ENCODE measurements at regions not wholly inside any gene's neighbourhood (a gene's known extent, or its start where the extent isn't known, plus 50 kb on each side); places are given as distances from the start of the nearest gene placed in this dataset.

DNA sequence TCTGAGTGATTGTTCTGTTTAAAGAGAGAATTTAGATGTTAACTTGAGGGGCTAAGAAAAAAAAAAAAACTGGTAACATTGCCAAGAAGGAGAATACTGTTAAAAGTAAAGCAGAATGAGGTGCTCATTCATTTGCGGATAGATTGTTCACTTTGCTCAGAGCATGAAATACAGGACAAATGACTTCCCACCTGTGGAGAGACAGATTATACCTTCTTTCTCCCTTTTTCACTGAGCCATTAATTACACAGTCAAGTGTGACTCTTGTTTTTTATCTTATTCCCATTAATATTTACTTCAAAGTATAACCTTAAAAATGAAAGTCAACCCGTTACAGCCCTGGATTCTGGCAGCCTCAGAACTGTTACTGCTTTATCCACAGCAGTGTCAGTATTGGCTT lies 264.5 kb downstream of the TAF11L14 start:
- H3K4me1 ChIP-seq: no peaks in the 10 kb centered on the region
- no peaks in the 10 kb centered on the region for H3K9me3 ChIP-seq
- no peak for DNase-seq (ENCODE audit: low spot score in 2 of 2)
- no peaks in the 10 kb centered on the region for H3K27me3 ChIP-seq
- TF ChIP-seq, protein P1, sequence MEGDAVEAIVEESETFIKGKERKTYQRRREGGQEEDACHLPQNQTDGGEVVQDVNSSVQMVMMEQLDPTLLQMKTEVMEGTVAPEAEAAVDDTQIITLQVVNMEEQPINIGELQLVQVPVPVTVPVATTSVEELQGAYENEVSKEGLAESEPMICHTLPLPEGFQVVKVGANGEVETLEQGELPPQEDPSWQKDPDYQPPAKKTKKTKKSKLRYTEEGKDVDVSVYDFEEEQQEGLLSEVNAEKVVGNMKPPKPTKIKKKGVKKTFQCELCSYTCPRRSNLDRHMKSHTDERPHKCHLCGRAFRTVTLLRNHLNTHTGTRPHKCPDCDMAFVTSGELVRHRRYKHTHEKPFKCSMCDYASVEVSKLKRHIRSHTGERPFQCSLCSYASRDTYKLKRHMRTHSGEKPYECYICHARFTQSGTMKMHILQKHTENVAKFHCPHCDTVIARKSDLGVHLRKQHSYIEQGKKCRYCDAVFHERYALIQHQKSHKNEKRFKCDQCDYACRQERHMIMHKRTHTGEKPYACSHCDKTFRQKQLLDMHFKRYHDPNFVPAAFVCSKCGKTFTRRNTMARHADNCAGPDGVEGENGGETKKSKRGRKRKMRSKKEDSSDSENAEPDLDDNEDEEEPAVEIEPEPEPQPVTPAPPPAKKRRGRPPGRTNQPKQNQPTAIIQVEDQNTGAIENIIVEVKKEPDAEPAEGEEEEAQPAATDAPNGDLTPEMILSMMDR (IDR thresholded peaks at IDR 0.05): no peak
- no peak for TF ChIP-seq POLR2A (IDR thresholded peaks at IDR 0.05)
- TF ChIP-seq POLR2AphosphoS5 (IDR thresholded peaks at IDR 0.05): no peak
- H3K36me3 ChIP-seq: no peaks in the 10 kb centered on the region
- H3K27ac ChIP-seq: no peak overlapping the region
- no peak overlapping the region for H3K4me3 ChIP-seq
- intact Hi-C loops (cut with DNase I; ENCODE audit: low total_unique reads): no loop called here

DNA sequence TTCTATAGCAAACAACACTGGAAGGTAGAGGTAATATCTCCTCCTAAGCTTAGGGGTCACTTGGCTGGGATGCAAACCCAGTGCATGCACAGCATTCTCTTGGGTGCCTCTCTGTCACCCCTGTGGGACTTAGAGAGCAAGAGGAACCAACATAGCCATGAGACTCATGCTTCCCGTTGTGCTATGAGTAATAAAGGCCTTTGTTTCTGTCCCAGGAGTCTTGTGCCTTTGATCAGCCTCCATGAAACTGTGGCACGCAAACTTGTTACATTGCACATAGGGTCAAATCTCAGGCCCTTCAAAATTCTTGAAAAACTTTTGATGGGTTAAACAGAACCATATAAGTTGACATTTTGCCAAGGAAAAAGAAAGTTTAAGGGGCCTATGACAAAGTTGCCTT lies 272.8 kb downstream of the TAF11L14 start:
- intact Hi-C loops (cut with DNase I; ENCODE audit: low total_unique reads): no loop called here

DNA sequence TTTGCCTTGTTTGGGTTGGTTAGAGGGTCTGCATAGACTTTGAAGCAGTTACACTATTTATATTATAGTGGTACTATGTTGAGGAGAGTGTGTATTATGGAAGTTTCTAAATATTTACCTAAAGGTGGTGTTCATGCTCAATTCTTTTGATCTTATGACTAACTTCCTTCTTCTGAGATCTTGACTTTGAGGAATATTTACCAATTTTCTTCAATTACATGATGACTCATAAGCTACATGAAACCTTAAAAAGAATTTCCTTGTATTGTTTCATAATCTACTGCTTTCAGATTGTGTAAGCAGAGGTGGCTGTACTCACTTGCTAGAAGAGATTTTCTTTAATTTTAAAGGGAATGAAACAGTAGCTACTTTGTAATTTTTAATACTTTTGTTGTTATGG lies 276.1 kb downstream of the TAF11L14 start:
- TF ChIP-seq, protein P1 (IDR thresholded peaks at IDR 0.05): no peak
- no peak for TF ChIP-seq POLR2A (IDR thresholded peaks at IDR 0.05)
- no peak for TF ChIP-seq POLR2AphosphoS5 (IDR thresholded peaks at IDR 0.05)
- Histone ChIP-seq H3K27ac (no peak overlapping the region), H3K36me3 (no peaks in the 10 kb centered on the region), H3K4me1 (no peaks in the 10 kb centered on the region), H3K9me3 (no peaks in the 10 kb centered on the region), H3K27me3 (no peaks in the 10 kb centered on the region), H3K4me3 (no peak overlapping the region)
- no peak for DNase-seq (ENCODE audit: low spot score in 2 of 2)
- intact Hi-C loops (cut with DNase I; ENCODE audit: low total_unique reads): no loop called here

More for the DNA sequence above, 272.8 kb downstream of the TAF11L14 start:
- Histone ChIP-seq H3K27me3 (no peaks in the 10 kb centered on the region), H3K36me3 (no peaks in the 10 kb centered on the region), H3K4me3 (no peak overlapping the region), H3K27ac (no peak overlapping the region), H3K9me3 (no peaks in the 10 kb centered on the region), H3K4me1 (no peaks in the 10 kb centered on the region)
- no peak for DNase-seq (ENCODE audit: low spot score in 2 of 2)
- TF ChIP-seq, protein P1 (IDR thresholded peaks at IDR 0.05): no peak
- TF ChIP-seq POLR2AphosphoS5 (IDR thresholded peaks at IDR 0.05): no peak
- TF ChIP-seq POLR2A (IDR thresholded peaks at IDR 0.05): no peak

DNA sequence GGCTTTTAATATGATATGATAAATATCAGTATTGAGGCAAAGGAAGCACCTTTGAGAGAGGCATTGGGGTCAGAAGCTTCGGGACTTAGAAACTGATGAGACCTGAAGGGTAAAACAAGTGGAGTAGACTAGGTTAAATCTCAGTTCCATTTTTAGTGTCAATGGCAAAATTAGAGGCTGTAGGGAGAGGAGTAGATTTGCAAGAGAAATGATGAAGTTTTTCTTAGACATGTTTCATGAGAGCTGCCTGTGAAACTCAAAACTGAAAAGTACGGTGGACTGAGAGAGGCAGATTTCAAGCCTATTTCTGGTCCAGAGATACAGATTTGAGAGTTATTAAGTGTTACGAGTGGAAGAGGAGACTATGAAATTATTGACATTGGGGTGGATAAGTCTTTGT lies 278.5 kb downstream of the TAF11L14 start:
- Histone ChIP-seq H3K27ac (no peak overlapping the region), H3K4me3 (no peak overlapping the region), H3K4me1 (no peaks in the 10 kb centered on the region), H3K9me3 (no peaks in the 10 kb centered on the region), H3K27me3 (no peaks in the 10 kb centered on the region), H3K36me3 (no peaks in the 10 kb centered on the region)
- intact Hi-C loops (cut with DNase I; ENCODE audit: low total_unique reads): no loop called here
- DNase-seq (ENCODE audit: low spot score in 2 of 2): no peak
- TF ChIP-seq, protein P1 (IDR thresholded peaks at IDR 0.05): no peak
- no peak for TF ChIP-seq POLR2A (IDR thresholded peaks at IDR 0.05)
- TF ChIP-seq POLR2AphosphoS5 (IDR thresholded peaks at IDR 0.05): no peak

DNA sequence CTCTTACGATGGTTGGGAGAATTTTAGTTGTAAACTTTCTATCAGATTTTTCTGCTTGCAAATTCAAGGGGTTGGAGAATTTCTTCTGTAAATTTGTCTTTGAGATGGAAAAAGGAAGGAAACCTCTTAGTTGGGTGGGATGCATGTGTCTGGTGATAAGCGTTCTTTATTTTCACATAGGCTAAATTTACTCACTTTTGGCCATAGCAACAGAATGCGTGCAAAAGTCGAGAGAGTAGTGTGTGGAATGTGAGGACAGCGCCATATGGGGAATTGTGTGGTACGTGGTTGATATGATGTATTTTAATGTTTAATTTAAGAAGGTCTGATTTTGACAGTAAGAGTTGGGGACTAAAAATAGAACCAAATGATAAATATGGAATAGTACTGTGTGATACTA lies 282.2 kb downstream of the TAF11L14 start:
- Histone ChIP-seq H3K36me3 (no peaks in the 10 kb centered on the region), H3K27me3 (no peaks in the 10 kb centered on the region), H3K9me3 (no peaks in the 10 kb centered on the region), H3K27ac (no peak overlapping the region), H3K4me3 (no peak overlapping the region), H3K4me1 (no peaks in the 10 kb centered on the region)
- no peak for DNase-seq (ENCODE audit: low spot score in 2 of 2)
- TF ChIP-seq, protein P1 (IDR thresholded peaks at IDR 0.05): no peak
- no peak for TF ChIP-seq POLR2AphosphoS5 (IDR thresholded peaks at IDR 0.05)
- TF ChIP-seq POLR2A (IDR thresholded peaks at IDR 0.05): no peak
- intact Hi-C loops (cut with DNase I; ENCODE audit: low total_unique reads): no loop called here

All from breast epithelium (tissue), 4 donors.